ENCODE measurements at regions not wholly inside any gene's neighbourhood (a gene's known extent, or its start where the extent isn't known, plus 50 kb on each side); places are given as distances from the start of the nearest gene placed in this dataset.

DNA sequence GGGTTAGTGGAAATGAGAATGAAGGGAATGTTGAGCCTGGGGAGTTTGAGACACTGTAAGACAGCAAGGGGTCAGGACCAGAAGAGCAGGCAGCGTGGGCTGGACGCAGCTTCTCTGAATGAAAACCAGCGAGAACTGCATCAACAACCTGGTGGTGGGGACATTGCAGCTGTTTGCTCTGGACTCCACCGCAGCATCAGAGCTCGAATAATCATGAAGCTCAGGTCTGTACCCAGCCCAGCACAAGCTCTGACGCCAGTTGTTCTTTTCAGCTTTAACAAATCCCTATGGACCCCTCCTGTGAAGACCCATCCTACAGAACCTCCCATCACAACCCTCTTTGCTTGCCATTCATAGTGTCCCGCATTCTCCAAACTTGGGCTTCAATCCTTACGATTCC is 106.8 kb upstream of the PNPLA4 start:
- intact Hi-C loops (cut with DNase I) = no loop called here
- ATAC-seq (no peak), DNase-seq (no peak)
- Histone ChIP-seq H3K9me3 (no peaks in the 10 kb centered on the region), H3K36me3 (ENCODE audit: insufficient read depth in 1 of 2, low read depth in 1 of 2) (no peaks in the 10 kb centered on the region), H3K4me3 (no peak overlapping the region), H3K4me1 (no peaks in the 10 kb centered on the region), H3K27ac (no peak overlapping the region), H3K27me3 (ENCODE audit: insufficient read depth in 3 of 3, low read length in 2 of 3) (no peaks in the 10 kb centered on the region)
- TF ChIP-seq, protein P1, sequence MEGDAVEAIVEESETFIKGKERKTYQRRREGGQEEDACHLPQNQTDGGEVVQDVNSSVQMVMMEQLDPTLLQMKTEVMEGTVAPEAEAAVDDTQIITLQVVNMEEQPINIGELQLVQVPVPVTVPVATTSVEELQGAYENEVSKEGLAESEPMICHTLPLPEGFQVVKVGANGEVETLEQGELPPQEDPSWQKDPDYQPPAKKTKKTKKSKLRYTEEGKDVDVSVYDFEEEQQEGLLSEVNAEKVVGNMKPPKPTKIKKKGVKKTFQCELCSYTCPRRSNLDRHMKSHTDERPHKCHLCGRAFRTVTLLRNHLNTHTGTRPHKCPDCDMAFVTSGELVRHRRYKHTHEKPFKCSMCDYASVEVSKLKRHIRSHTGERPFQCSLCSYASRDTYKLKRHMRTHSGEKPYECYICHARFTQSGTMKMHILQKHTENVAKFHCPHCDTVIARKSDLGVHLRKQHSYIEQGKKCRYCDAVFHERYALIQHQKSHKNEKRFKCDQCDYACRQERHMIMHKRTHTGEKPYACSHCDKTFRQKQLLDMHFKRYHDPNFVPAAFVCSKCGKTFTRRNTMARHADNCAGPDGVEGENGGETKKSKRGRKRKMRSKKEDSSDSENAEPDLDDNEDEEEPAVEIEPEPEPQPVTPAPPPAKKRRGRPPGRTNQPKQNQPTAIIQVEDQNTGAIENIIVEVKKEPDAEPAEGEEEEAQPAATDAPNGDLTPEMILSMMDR (IDR thresholded peaks at IDR 0.05) = no peak
- WGBS, 3 donors = 58 to 88% (median 64%) methylated on average over 8 of the region's 8 CpGs

DNA sequence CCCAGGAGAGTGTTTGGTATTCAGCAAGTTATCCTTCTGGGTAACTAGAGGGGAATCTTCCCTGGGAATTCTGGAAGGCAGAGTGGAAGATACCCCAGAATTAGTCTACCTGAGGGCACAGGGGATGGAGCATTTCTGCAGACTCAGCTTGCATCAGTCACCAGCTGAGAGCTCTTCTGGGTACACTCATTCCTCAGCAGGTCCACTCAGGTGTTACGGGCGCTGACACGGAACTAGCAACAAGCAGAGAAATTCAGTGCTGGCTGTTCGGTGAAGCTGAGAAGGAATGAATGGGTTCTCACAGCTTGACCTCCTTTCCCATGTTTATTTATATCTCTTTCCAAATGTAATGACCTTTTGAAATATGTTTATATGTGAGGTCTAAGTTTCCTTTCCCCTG is 106.0 kb upstream of the PNPLA4 start:
- intact Hi-C loops (cut with DNase I) = no loop called here
- WGBS, 3 donors = 50 to 82% (median 74%) methylated on average over 4 of the region's 4 CpGs
- no peak overlapping the region for H3K27ac ChIP-seq
- H3K36me3 ChIP-seq (ENCODE audit: insufficient read depth in 1 of 2, low read depth in 1 of 2) = no peaks in the 10 kb centered on the region
- ATAC-seq (no peak), DNase-seq (no peak)
- no peaks in the 10 kb centered on the region for H3K4me1 ChIP-seq
- TF ChIP-seq, protein P1 (IDR thresholded peaks at IDR 0.05) = no peak
- no peak overlapping the region for H3K4me3 ChIP-seq
- no peaks in the 10 kb centered on the region for H3K9me3 ChIP-seq
- H3K27me3 ChIP-seq (ENCODE audit: insufficient read depth in 3 of 3, low read length in 2 of 3) = no peaks in the 10 kb centered on the region

DNA sequence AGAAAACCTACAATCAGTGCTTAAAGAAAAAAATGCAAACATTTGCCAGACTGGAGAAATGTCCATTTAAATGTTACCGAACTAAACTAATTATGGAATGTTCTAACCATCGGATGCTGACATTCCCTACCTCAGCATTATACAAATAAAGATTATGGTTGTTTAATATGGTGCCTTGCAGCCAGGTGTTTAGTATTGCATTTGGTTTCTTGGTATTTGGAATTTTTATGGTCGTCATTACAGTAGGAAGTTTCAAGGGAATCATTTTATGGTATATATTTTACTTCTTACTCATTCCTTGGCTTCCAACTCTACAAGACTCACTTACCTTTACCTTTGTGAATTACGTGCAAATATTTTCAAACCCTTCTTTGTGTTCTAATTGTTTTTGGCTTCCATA is 103.1 kb upstream of the PNPLA4 start:
- WGBS, 3 donors = 72 to 82% (median 74%) methylated on average over 4 of the region's 4 CpGs
- Histone ChIP-seq H3K4me3 (no peak overlapping the region), H3K27ac (no peak overlapping the region), H3K4me1 (no peaks in the 10 kb centered on the region), H3K36me3 (ENCODE audit: insufficient read depth in 1 of 2, low read depth in 1 of 2) (no peaks in the 10 kb centered on the region), H3K27me3 (ENCODE audit: insufficient read depth in 3 of 3, low read length in 2 of 3) (no peaks in the 10 kb centered on the region), H3K9me3 (no peaks in the 10 kb centered on the region)
- intact Hi-C loops (cut with DNase I) = no loop called here
- TF ChIP-seq, protein P1 (IDR thresholded peaks at IDR 0.05) = no peak
- ATAC-seq (no peak), DNase-seq (no peak)

DNA sequence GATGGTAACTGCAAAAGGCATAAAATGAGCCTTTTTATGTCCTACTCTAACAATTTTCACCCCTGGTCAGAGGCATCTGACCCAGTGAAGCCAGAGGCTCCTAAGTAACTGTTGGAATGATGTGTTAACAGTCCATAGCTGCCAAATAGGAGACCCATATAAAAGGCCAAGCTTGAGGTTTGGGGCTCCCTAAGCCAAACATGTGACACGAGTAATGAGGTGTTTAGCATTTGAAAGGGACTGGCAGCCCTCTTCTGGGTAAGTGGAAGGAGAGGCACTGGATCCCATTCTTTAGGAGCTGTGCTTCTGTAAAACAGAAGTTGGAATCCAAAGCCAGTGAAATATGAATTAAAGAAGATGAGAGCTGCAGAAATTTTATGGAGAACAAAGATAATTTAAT is 100.6 kb upstream of the PNPLA4 start:
- intact Hi-C loops (cut with DNase I) = no loop called here

DNA sequence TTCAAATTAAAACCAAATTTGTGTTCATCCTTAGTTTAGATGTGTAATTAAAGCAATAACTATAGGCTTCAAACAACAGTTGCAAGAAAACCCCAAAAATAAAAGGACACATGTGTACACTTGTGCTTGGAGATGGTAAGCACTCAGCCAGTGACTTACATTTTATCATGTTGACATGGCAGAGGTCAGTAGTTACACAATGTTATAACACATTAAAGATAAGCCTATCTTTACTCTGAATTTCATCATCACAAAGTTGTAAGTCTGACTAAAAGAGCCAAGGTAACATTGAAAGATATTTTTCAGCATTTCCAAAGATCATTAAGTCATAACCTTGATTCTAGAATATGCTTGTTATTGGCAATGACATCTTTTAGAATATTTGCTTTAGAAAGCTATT is 98.5 kb upstream of the PNPLA4 start:
- DNase-seq (no peak), ATAC-seq (no peak)
- Histone ChIP-seq H3K9me3 (no peaks in the 10 kb centered on the region), H3K4me3 (no peak overlapping the region), H3K27ac (no peak overlapping the region), H3K4me1 (no peaks in the 10 kb centered on the region), H3K27me3 (ENCODE audit: insufficient read depth in 3 of 3, low read length in 2 of 3) (no peaks in the 10 kb centered on the region), H3K36me3 (ENCODE audit: insufficient read depth in 1 of 2, low read depth in 1 of 2) (no peaks in the 10 kb centered on the region)
- intact Hi-C loops (cut with DNase I) = no loop called here
- TF ChIP-seq, protein P1 (IDR thresholded peaks at IDR 0.05) = no peak

More for the DNA sequence above, 100.6 kb upstream of the PNPLA4 start:
- DNase-seq (no peak), ATAC-seq (no peak)
- Histone ChIP-seq H3K4me3 (no peak overlapping the region), H3K27me3 (ENCODE audit: insufficient read depth in 3 of 3, low read length in 2 of 3) (no peaks in the 10 kb centered on the region), H3K36me3 (ENCODE audit: insufficient read depth in 1 of 2, low read depth in 1 of 2) (no peaks in the 10 kb centered on the region), H3K27ac (no peak overlapping the region), H3K4me1 (no peaks in the 10 kb centered on the region), H3K9me3 (no peaks in the 10 kb centered on the region)
- 9 to 46% (median 33%) methylated on average over 1 of the region's 1 CpG for WGBS, 3 donors
- TF ChIP-seq, protein P1 (IDR thresholded peaks at IDR 0.05) = no peak
